HG02981 (cell line): ENCODE measurements at regions not wholly inside any gene's neighbourhood (a gene's known extent, or its start where the extent isn't known, plus 50 kb on each side); places are given as distances from the start of the nearest gene placed in this dataset.
A peak's percentile ranks its signal among the peaks of the same experiment; 100 is the strongest.
"Not testable (repeated sequence)": the region's sequence is repeated elsewhere in the genome, so short reads cannot be mapped to it uniquely, and the experiment has no call there.

Experiments used
- ATAC-seq: cut with Tn5 transposase; IDR thresholded peaks from one replicate; pipeline ENCODE4 v1.9.1; 2021; ENCODE audit warnings: mild to moderate bottlenecking, moderate library complexity; ENCODE audit not compliant: unreplicated experiment

DNA sequence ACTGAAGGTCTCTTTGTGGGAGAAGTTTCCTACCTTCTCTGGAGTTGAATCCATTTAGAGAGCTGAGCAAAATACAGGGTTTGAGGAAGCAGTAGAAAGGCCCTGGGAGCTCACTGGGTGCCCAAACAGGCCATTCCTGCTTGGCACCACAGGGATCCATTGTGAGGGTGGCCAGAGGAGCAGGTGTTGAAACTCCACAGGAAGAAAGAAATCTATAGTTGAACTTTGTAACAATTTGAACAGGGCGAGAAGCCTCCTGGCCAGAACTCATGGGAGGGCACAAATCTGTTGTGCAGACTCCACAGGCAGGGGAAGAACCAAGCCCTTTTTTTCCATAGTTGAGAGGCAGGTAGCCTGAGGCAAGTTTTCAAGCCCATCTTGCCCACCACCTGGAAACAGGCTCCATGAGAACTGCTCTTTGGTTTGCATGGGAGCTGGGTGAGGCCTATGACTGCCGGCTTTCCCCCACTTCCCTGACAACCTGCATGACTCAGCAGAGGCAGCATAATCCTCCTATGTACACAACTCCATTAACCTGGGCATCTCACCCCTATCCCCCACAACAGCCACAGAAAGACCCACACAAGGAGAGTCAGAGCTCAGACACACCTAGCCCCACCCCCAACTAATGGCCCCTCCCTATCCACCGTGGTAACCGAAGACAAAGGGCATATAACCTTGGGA lies 1053.0 kb downstream of the TSN start:
- ATAC-seq = no peak

GRCh38 chr2:122812214-122812613 lies 1056.8 kb downstream of the TSN start:
- not testable (repeated sequence) for ATAC-seq

- no peak for ATAC-seq
Measured at GRCh38 chr2:122815120-122815519, 1059.7 kb downstream of the TSN start.

- ATAC-seq = no peak
Measured at GRCh38 chr2:122816803-122817202, 1061.4 kb downstream of the TSN start.

DNA sequence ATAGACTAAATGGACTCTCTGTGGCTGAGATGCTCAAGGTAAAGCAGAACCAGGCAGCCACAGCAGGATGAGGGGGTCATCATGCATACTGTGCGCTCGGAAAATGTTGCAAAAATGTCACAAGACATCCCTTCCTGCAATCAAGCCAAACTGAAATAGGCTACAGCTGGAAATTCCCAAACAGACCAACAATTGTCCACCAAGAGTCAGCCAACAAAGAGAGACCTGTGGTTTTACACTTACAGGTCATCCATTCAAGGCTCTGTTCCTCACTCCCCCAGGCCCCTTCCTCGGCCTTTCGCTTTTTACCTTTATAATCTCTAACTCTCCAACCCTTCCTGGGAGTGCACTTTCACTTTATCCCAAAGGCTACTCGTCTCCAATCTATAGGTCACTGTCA lies 1066.9 kb downstream of the TSN start:
- ATAC-seq = no peak

GRCh38 chr2:122830157-122830556 lies 1074.7 kb downstream of the TSN start:
- ATAC-seq = no peak

GRCh38 chr2:122831649-122832048 lies 1076.2 kb downstream of the TSN start:
- ATAC-seq = no peak

GRCh38 chr2:122843503-122843902 lies 1088.1 kb downstream of the TSN start:
- no peak for ATAC-seq

- ATAC-seq = no peak
Measured at GRCh38 chr2:122851161-122851560, 1095.7 kb downstream of the TSN start.

- no peak for ATAC-seq
Measured at GRCh38 chr2:122851972-122852531, 1096.6 kb downstream of the TSN start.

DNA sequence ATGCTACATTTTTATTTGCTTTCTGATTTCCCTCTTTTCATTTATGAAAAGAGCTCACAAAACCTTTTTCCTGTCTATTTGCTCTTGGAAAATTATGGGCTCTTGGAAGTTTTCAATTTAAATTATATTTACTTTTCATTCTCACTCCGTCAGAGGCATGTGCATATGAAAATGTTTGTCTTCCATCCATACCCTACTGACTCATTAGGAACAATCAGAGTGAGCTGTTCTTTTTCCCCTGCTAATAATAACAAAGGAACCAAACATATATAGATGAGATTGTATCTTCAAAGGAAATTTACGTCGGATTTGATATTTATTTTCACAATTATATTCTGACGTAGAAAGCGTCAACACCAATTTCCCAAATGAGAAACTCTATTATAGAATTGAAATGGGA lies 1101.2 kb downstream of the TSN start:
- ATAC-seq = no peak

DNA sequence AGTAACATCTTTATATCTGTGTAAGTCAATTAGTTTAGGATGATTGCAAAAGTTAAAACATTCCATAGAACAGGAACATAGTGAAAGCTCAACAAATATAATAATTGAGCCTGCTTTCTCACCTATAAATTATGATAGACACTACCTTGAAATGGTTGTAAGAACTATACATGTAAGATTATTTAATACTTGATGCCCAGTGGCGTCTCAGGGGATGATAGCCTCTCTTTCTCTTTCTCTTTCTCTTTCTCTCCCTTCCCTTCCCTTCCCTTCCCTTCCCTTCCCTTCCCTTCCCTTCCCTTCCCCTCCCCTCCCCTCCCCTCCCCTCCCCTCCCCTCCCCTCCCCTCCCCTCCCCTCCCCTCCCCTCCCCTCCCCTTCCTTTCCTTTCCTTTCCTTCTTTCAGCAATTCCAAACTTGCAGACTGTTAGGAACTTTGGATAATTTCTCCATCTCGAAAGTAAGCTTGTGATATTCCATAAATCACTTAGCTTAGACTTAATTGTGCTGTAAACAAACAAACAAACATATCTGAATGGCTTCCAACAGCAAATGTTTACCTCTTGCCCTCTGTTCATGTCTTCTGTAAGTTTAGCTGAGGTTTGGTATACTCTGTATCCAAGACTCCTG lies 1102.7 kb downstream of the TSN start:
- no peak for ATAC-seq

DNA sequence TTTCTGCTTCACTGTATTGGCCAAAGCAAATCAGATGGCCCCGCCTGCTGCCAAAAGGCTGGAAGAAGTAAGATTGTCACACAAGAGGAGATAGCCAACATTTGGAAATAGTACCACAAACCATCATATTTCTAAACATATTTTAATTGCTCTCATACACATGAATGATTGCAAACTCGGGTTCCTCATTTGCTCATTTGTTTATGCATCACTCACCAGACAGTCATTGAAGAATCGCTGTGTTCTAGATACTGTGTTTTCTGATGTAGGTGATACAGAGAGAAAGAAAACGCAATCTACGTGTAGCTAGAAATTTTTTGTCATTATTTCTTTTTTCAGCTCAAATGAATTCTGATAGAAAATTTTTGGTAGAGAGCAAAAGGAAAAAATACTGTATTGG lies 1103.4 kb downstream of the TSN start:
- no peak for ATAC-seq

GRCh38 chr2:122859260-122859659 lies 1103.8 kb downstream of the TSN start:
- no peak for ATAC-seq

GRCh38 chr2:122863532-122863931 lies 1108.1 kb downstream of the TSN start:
- peak; percentile 63 for ATAC-seq

DNA sequence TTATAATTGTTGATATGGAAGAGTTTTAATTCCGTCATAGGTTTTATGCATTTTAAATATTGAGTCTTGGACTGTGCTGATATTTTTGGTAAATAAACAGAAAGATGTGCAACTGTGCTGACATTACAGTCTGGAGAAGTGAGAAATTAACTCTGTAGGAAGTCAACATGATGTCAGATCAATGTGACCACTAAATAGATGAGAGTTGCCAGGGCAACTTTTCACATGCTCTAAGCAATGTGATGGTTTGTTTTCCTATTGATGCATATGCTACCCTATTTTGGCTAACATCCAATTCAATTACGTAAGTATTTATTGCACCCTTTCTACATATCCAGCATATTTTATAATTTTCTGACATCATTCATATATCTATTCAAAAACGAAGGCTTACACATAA lies 1109.3 kb downstream of the TSN start:
- ATAC-seq = no peak

DNA sequence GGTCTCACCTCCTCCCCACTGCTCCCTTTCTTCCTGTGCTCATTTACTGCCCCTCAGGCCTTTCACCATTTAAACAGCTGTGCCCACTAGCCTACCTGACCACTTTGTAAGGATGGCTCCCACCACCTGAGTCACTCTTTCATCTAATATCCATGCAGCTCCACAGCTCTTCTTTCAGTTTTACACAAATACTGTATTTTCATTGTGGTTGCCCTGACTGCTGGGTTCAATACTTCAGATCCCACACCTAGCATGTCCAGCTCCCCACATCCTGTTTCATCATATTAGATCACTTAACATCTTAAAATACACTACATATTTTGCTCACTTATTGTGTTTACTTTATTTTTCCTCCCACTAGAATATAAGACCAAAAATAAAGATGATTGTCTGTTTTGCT lies 1110.6 kb downstream of the TSN start:
- ATAC-seq = no peak

GRCh38 chr2:122867941-122868340 lies 1112.5 kb downstream of the TSN start:
- ATAC-seq = no peak

DNA sequence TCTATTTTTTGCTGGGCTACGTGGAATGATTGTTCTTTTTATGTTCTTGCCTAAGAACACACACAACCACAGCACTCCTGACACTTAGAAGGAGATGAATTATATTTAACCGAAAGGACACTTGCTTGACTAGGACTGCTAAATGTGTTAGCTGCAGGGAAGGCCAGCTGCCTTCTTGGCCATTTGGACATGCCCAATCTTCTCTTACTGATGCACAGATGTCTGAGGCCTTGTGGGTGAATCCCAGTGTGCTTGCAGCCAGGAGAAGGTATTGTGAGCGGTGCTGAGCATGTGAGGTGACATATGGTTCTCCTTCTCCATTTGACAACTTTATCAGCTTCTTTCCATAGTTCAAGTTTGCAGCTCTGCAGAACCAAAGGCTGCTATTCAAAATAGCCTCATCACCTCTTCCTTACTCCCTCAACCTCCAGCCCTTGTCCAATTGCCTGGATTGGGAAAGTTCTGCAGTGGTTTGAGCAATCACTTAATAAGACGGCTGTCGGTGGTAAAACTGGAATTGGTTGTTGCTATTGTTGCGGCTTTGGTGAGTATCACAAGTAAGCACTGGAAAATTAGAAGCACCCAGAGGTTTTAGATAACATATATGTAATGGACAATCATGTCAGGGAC lies 1113.3 kb downstream of the TSN start:
- no peak for ATAC-seq

GRCh38 chr2:122873951-122874350 lies 1118.5 kb downstream of the TSN start:
- ATAC-seq = no peak

GRCh38 chr2:122875091-122875865 lies 1119.8 kb downstream of the TSN start:
- ATAC-seq = no peak
